Neuronal stem cell (in vitro differentiated cells): ENCODE measurements at regions not wholly inside any gene's neighbourhood (a gene's known extent, or its start where the extent isn't known, plus 50 kb on each side); places are given as distances from the start of the nearest gene placed in this dataset.

Experiments used
- DNase-seq: peaks from one replicate; pipeline ENCODE4 v3.0.0-alpha.2; 2013; ENCODE audit warnings: low spot score
- H2AFZ ChIP-seq: one replicate; pipeline ENCODE4 v1.6.1; 2013; ENCODE audit warnings: mild to moderate bottlenecking, low read length, inconsistent platforms
- H2AK5ac ChIP-seq: 2 replicates; pipeline ENCODE4 v1.6.1; 2013; ENCODE audit warnings: low read depth, mild to moderate bottlenecking, inconsistent platforms, low read length, moderate library complexity, mixed read lengths
- H2BK120ac ChIP-seq: 2 replicates; pipeline ENCODE4 v1.6.1; 2013; ENCODE audit warnings: low read depth, mild to moderate bottlenecking, inconsistent platforms, low read length, moderate library complexity, mixed read lengths
- H2BK12ac ChIP-seq: one replicate; pipeline ENCODE4 v1.6.1; 2013; ENCODE audit warnings: low read length, inconsistent platforms
- H2BK15ac ChIP-seq: 2 replicates; pipeline ENCODE4 v1.6.1; 2013; ENCODE audit warnings: mild to moderate bottlenecking, low read length, inconsistent platforms, mixed read lengths
- H2BK5ac ChIP-seq: one replicate; pipeline ENCODE4 v1.6.1; 2013; ENCODE audit warnings: inconsistent platforms, mild to moderate bottlenecking, low read length, moderate library complexity
- H3K14ac ChIP-seq: one replicate; pipeline ENCODE4 v1.6.1; 2013; ENCODE audit warnings: low read length, inconsistent platforms
- H3K18ac ChIP-seq: 2 replicates; pipeline ENCODE4 v1.6.1; 2013; ENCODE audit warnings: low read length, inconsistent platforms
- H3K23ac ChIP-seq: 2 replicates; pipeline ENCODE4 v1.6.1; 2013; ENCODE audit warnings: low read depth, mild to moderate bottlenecking, mixed read lengths, low read length, inconsistent platforms; ENCODE audit not compliant: poor library complexity
- H3K27ac ChIP-seq: replicated peaks from 3 replicates; pipeline ENCODE4 v1.5.1; 2013; ENCODE audit warnings: low read length, inconsistent platforms
- H3K27me3 ChIP-seq, 3 experiments: 2 replicates each; pipeline ENCODE4 v1.6.1; 2013; ENCODE audit warnings: low read length in 3 of 3, mild to moderate bottlenecking in 2 of 3, inconsistent platforms in 1 of 3, low read depth in 1 of 3, mixed read lengths in 1 of 3, moderate library complexity in 1 of 3; ENCODE audit not compliant: control insufficient read depth in 3 of 3, insufficient read depth in 3 of 3
- H3K36me3 ChIP-seq, 2 donors: replicated peaks in 1 of 2; 2 replicates each; pipeline ENCODE4 v1.6.1; 2013; ENCODE audit warnings: low read length in 2 of 2; ENCODE audit not compliant: control insufficient read depth in 2 of 2, insufficient read depth in 2 of 2
- H3K4ac ChIP-seq: 2 replicates; pipeline ENCODE4 v1.6.1; 2013; ENCODE audit warnings: inconsistent platforms, mild to moderate bottlenecking, low read length, moderate library complexity
- H3K4me1 ChIP-seq, 2 donors: 1 replicate in 1 of 2; 2 replicates in 1 of 2; pipeline ENCODE4 v1.6.1; 2013; ENCODE audit warnings: low read length in 2 of 2, low read depth in 1 of 2; ENCODE audit not compliant: control insufficient read depth in 2 of 2, insufficient read depth in 1 of 2
- H3K4me2 ChIP-seq: one replicate; pipeline ENCODE4 v1.6.1; 2013; ENCODE audit warnings: mild to moderate bottlenecking, low read length, inconsistent platforms; ENCODE audit not compliant: insufficient read depth, poor library complexity, severe bottlenecking
- H3K4me3 ChIP-seq, 2 donors: 2 replicates each; pipeline ENCODE4 v1.5.1; 2013; ENCODE audit warnings: low read length in 2 of 2, mild to moderate bottlenecking in 2 of 2, inconsistent platforms in 1 of 2, moderate library complexity in 1 of 2
- H3K79me1 ChIP-seq: one replicate; pipeline ENCODE4 v1.6.1; 2013; ENCODE audit warnings: low read depth, mild to moderate bottlenecking, inconsistent platforms, low read length, moderate library complexity
- H3K9ac ChIP-seq: one replicate; pipeline ENCODE4 v1.6.1; 2013; ENCODE audit warnings: mild to moderate bottlenecking, low read depth, low read length, inconsistent platforms; ENCODE audit not compliant: poor library complexity
- H3K9me3 ChIP-seq, 2 donors: replicated peaks in 1 of 2; 2 replicates each; pipeline versions ENCODE3 to v1.6.1; 2013; ENCODE audit warnings: low read length in 2 of 2, mild to moderate bottlenecking in 2 of 2, inconsistent platforms in 1 of 2, low read depth in 1 of 2, mixed read lengths in 1 of 2, moderate library complexity in 1 of 2; ENCODE audit not compliant: control insufficient read depth in 2 of 2, insufficient read depth in 1 of 2
- H4K8ac ChIP-seq: one replicate; pipeline ENCODE4 v1.6.1; 2013; ENCODE audit warnings: low read depth, mild to moderate bottlenecking, inconsistent platforms, low read length, moderate library complexity
- H4K91ac ChIP-seq: one replicate; pipeline ENCODE4 v1.6.1; 2013; ENCODE audit warnings: low read length, low read depth, mild to moderate bottlenecking, inconsistent platforms; ENCODE audit not compliant: poor library complexity
- WGBS, 2 donors: extraction: QIAGEN DNeasy Blood & Tissue Kit; methylation state at CpG; one replicate each; pipeline ENCODE4 v1.1.7; 2013; ENCODE audit warnings: missing lambda C conversion rate in 2 of 2, mixed read lengths in 1 of 2; ENCODE audit not compliant: insufficient read length in 2 of 2, insufficient replicate concordance in 1 of 2; ENCODE audit errors: extremely low coverage in 2 of 2; 5-methylcytosine and 5-hydroxymethylcytosine counted together

- Histone ChIP-seq H2BK120ac (no peak overlapping the region), H3K9me3 (no peaks in the 10 kb centered on the region), H2BK15ac (no peak overlapping the region), H3K9ac (no peak overlapping the region), H3K79me1 (no peaks in the 10 kb centered on the region), H3K36me3 (no peaks in the 10 kb centered on the region), H3K4me1 (no peaks in the 10 kb centered on the region), H3K14ac (no peak overlapping the region), H3K4me3 (no peak overlapping the region), H3K18ac (no peak overlapping the region), H2BK5ac (no peak overlapping the region), H3K23ac (no peak overlapping the region), H3K4me2 (no peak overlapping the region), H4K8ac (no peak overlapping the region), H3K4ac (no peak overlapping the region), H4K91ac (no peak overlapping the region), H2AFZ (no peak overlapping the region), H3K27me3 (no peaks in the 10 kb centered on the region), H2AK5ac (no peak overlapping the region), H2BK12ac (no peak overlapping the region), H3K27ac (no peak overlapping the region)
- WGBS, 2 donors = no CpG with 5 or more reads among the region's 4 CpGs
- no peak for DNase-seq
These were observed 143.6 kb downstream of the LSMEM1 start for GRCh38 chr7:112624416-112624815.

GRCh38 chr7:112630565-112630964 lies 149.8 kb downstream of the LSMEM1 start:
- no peaks in the 10 kb centered on the region for H3K79me1 ChIP-seq
- no CpG with 5 or more reads among the region's 1 CpG for WGBS, 2 donors
- no peak overlapping the region for H3K4me3 ChIP-seq
- no peak overlapping the region for H3K14ac ChIP-seq
- no peak overlapping the region for H3K23ac ChIP-seq
- H2BK120ac ChIP-seq = no peak overlapping the region
- H3K9ac ChIP-seq = no peak overlapping the region
- no peak overlapping the region for H3K27ac ChIP-seq
- H3K4ac ChIP-seq = no peak overlapping the region
- no peak overlapping the region for H2AK5ac ChIP-seq
- H3K4me2 ChIP-seq = no peak overlapping the region
- no peak overlapping the region for H2BK5ac ChIP-seq
- no peaks in the 10 kb centered on the region for H3K4me1 ChIP-seq
- H3K27me3 ChIP-seq = no peaks in the 10 kb centered on the region
- H2AFZ ChIP-seq = no peak overlapping the region
- DNase-seq = no peak
- H4K91ac ChIP-seq = no peak overlapping the region
- H3K18ac ChIP-seq = no peak overlapping the region
- H2BK15ac ChIP-seq = no peak overlapping the region
- no peaks in the 10 kb centered on the region for H3K9me3 ChIP-seq
- H2BK12ac ChIP-seq = no peak overlapping the region
- H3K36me3 ChIP-seq = no peaks in the 10 kb centered on the region
- H4K8ac ChIP-seq = no peak overlapping the region

GRCh38 chr7:112634107-112634506 lies 153.3 kb downstream of the LSMEM1 start:
- H4K8ac ChIP-seq = no peak overlapping the region
- H2BK12ac ChIP-seq = no peak overlapping the region
- H3K36me3 ChIP-seq = no peaks in the 10 kb centered on the region
- H2BK5ac ChIP-seq = no peak overlapping the region
- H4K91ac ChIP-seq = no peak overlapping the region
- H3K14ac ChIP-seq = no peak overlapping the region
- no peak overlapping the region for H2AFZ ChIP-seq
- WGBS, 2 donors = no CpG with 5 or more reads among the region's 3 CpGs
- no peak overlapping the region for H3K18ac ChIP-seq
- H3K4ac ChIP-seq = no peak overlapping the region
- H3K4me3 ChIP-seq = no peak overlapping the region
- no peak overlapping the region for H3K27ac ChIP-seq
- no peaks in the 10 kb centered on the region for H3K27me3 ChIP-seq
- no peak overlapping the region for H2BK120ac ChIP-seq
- H3K4me2 ChIP-seq = no peak overlapping the region
- H3K4me1 ChIP-seq = no peaks in the 10 kb centered on the region
- no peaks in the 10 kb centered on the region for H3K79me1 ChIP-seq
- H3K9me3 ChIP-seq = no peaks in the 10 kb centered on the region
- H3K9ac ChIP-seq = no peak overlapping the region
- no peak for DNase-seq
- no peak overlapping the region for H2AK5ac ChIP-seq
- H2BK15ac ChIP-seq = no peak overlapping the region
- no peak overlapping the region for H3K23ac ChIP-seq

GRCh38 chr7:112635742-112636141 lies 154.5 kb downstream of the TMEM168 start:
- Histone ChIP-seq H3K14ac (no peak overlapping the region), H3K23ac (no peak overlapping the region), H2AK5ac (no peak overlapping the region), H3K4me1 (no peaks in the 10 kb centered on the region), H3K27ac (no peak overlapping the region), H2BK15ac (no peak overlapping the region), H3K18ac (no peak overlapping the region), H4K8ac (no peak overlapping the region), H3K27me3 (no peaks in the 10 kb centered on the region), H3K79me1 (no peaks in the 10 kb centered on the region), H2BK120ac (no peak overlapping the region), H2BK5ac (no peak overlapping the region), H4K91ac (no peak overlapping the region), H3K4ac (no peak overlapping the region), H3K9me3 (no peaks in the 10 kb centered on the region), H2BK12ac (no peak overlapping the region), H2AFZ (no peak overlapping the region), H3K4me3 (no peak overlapping the region), H3K36me3 (no peaks in the 10 kb centered on the region), H3K4me2 (no peak overlapping the region), H3K9ac (no peak overlapping the region)
- DNase-seq = no peak
